Upper lobe of left lung (tissue), 4 donors: ENCODE measurements at regions not wholly inside any gene's neighbourhood (a gene's known extent, or its start where the extent isn't known, plus 50 kb on each side); places are given as distances from the start of the nearest gene placed in this dataset.

Experiments used
- EP300 ChIP-seq, 4 donors: sonication (generic); formaldehyde crosslinking; IDR thresholded peaks; one replicate each; pipeline ENCODE4 v1.5.1; 2017; ENCODE audit warnings: antibody characterized with exemption in 4 of 4, control low read depth in 2 of 4
- POLR2AphosphoS5 ChIP-seq, 2 donors: sonication (generic); formaldehyde crosslinking; IDR thresholded peaks; one replicate each; pipeline ENCODE4 v1.5.1; 2017; ENCODE audit warnings: antibody characterized with exemption in 2 of 2
- TF ChIP-seq, protein P1 (sequence below), 6 experiments: fragments of 450-650 bp in 4 of 6; fragments of 200-600 bp in 2 of 6; sonication (generic) in 2 of 6; IDR thresholded peaks; one replicate each; pipeline ENCODE4 v1.5.1; 2016 to 2019; ENCODE audit warnings: antibody characterized with exemption in 6 of 6

DNA sequence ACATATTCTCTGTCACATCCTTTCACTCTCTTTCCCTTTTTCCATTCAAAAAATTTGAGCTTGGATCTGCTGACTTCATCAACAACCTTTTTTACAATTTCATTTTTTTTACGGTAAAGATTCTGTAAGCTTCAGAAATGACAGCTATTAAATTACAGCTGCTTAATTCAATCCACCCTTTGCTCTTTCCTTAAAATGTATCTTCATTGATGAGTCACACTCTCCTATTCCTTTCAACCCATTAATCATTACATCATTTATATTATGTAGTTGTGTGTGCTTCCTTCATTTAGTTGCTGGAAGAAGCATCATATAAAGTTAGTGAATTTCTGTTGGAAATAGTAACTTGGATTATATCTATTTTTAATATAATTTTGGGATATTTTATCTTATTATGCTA, 67.1 kb upstream of the MAGI2 start:
- TF ChIP-seq, protein P1, sequence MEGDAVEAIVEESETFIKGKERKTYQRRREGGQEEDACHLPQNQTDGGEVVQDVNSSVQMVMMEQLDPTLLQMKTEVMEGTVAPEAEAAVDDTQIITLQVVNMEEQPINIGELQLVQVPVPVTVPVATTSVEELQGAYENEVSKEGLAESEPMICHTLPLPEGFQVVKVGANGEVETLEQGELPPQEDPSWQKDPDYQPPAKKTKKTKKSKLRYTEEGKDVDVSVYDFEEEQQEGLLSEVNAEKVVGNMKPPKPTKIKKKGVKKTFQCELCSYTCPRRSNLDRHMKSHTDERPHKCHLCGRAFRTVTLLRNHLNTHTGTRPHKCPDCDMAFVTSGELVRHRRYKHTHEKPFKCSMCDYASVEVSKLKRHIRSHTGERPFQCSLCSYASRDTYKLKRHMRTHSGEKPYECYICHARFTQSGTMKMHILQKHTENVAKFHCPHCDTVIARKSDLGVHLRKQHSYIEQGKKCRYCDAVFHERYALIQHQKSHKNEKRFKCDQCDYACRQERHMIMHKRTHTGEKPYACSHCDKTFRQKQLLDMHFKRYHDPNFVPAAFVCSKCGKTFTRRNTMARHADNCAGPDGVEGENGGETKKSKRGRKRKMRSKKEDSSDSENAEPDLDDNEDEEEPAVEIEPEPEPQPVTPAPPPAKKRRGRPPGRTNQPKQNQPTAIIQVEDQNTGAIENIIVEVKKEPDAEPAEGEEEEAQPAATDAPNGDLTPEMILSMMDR (IDR thresholded peaks at IDR 0.05) = no peak
- no peak for TF ChIP-seq EP300 (IDR thresholded peaks at IDR 0.05)
- TF ChIP-seq POLR2AphosphoS5 (IDR thresholded peaks at IDR 0.05) = no peak
